SK-N-SH treated with all-trans-retinoic acid at 6 μM for 48 hours (cell line): ENCODE measurements at regions not wholly inside any gene's neighbourhood (a gene's known extent, or its start where the extent isn't known, plus 50 kb on each side); places are given as distances from the start of the nearest gene placed in this dataset.

Experiments
- BACH2 ChIP-seq: fragments of 250-450 bp; sonication (Bioruptor Pico); IDR thresholded peaks from 2 replicates; pipeline ENCODE4 v1.9.0; 2021; ENCODE audit warnings: mild to moderate bottlenecking, borderline replicate concordance
- PPARA ChIP-seq: fragments of 250-450 bp; sonication (Bioruptor Pico); IDR thresholded peaks from 2 replicates; pipeline ENCODE4 v1.5.0; 2020; ENCODE audit warnings: mild to moderate bottlenecking, borderline replicate concordance
- RARB ChIP-seq: fragments of 250-450 bp; sonication (Bioruptor Pico); IDR thresholded peaks from 2 replicates; pipeline ENCODE4 v1.8.0; 2021; ENCODE audit warnings: mild to moderate bottlenecking, moderate library complexity
- TCF4 ChIP-seq: fragments of 250-450 bp; sonication (Bioruptor Pico); IDR thresholded peaks from 2 replicates; pipeline ENCODE4 v1.8.0; 2021; ENCODE audit warnings: mild to moderate bottlenecking, moderate library complexity, borderline replicate concordance
- ZC3H10 ChIP-seq: fragments of 250-450 bp; sonication (Bioruptor Pico); IDR thresholded peaks from 2 replicates; pipeline ENCODE4 v1.5.1; 2021; ENCODE audit warnings: mild to moderate bottlenecking, moderate library complexity
- ZFP3 ChIP-seq: fragments of 250-450 bp; sonication (Bioruptor Pico); IDR thresholded peaks from 2 replicates; pipeline ENCODE4 v1.5.0; 2020; ENCODE audit warnings: mild to moderate bottlenecking, moderate library complexity
- ZFP30 ChIP-seq: fragments of 450-650 bp; formaldehyde crosslinking; IDR thresholded peaks from 2 replicates; pipeline ENCODE4 v1.5.0; 2022; ENCODE audit warnings: mild to moderate bottlenecking, moderate library complexity
- ZNF565 ChIP-seq: fragments of 450-650 bp; formaldehyde crosslinking; conservative IDR thresholded peaks from 2 replicates; pipeline ENCODE4 v1.5.0; 2020; ENCODE audit warnings: low read depth, mild to moderate bottlenecking, moderate library complexity
- ZNF8 ChIP-seq: fragments of 450-650 bp; formaldehyde crosslinking; IDR thresholded peaks from 2 replicates; pipeline ENCODE4 v1.5.0; 2020; ENCODE audit warnings: mild to moderate bottlenecking, moderate library complexity
- TF ChIP-seq, protein P1 (sequence below): fragments of 250-450 bp; sonication (Bioruptor Pico); IDR thresholded peaks from 2 replicates; pipeline ENCODE4 v1.8.0; 2020; ENCODE audit warnings: mild to moderate bottlenecking, moderate library complexity, borderline replicate concordance
- TF ChIP-seq, protein P2 (sequence below): fragments of 250-450 bp; sonication (Bioruptor Pico); IDR thresholded peaks from 2 replicates; pipeline ENCODE4 v1.8.0; 2021; ENCODE audit warnings: low read depth, mild to moderate bottlenecking, moderate library complexity, borderline replicate concordance

DNA sequence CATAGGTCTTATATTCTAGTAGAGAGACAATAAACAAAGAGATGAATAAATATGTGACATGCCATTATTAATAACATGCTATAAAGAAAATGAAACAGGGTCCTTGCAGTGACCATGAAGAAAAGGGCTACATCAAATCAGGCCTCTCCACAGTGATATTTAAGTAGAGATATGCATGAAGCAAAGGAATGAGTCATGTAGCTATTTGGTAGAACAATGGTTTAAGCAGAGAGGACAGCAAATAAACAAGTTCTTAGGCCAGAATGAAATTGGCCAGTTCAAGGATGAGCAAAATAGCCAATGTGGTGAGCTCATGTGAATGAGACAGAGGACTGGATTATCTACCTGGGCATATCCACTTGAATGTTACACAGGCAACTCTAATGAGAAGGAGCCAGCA is 172.2 kb upstream of the FERD3L start:
- TF ChIP-seq PPARA (CRISPR knock-in tag) (no peak), TCF4 (no peak), ZFP30 (no peak), ZNF8 (CRISPR knock-in tag) (no peak), ZC3H10 (CRISPR knock-in tag) (no peak), BACH2 (CRISPR knock-in tag) (no peak), ZFP3 (CRISPR knock-in tag) (no peak), ZNF565 (CRISPR knock-in tag) (no peak), RARB (CRISPR knock-in tag) (no peak)
- TF ChIP-seq, protein P1, sequence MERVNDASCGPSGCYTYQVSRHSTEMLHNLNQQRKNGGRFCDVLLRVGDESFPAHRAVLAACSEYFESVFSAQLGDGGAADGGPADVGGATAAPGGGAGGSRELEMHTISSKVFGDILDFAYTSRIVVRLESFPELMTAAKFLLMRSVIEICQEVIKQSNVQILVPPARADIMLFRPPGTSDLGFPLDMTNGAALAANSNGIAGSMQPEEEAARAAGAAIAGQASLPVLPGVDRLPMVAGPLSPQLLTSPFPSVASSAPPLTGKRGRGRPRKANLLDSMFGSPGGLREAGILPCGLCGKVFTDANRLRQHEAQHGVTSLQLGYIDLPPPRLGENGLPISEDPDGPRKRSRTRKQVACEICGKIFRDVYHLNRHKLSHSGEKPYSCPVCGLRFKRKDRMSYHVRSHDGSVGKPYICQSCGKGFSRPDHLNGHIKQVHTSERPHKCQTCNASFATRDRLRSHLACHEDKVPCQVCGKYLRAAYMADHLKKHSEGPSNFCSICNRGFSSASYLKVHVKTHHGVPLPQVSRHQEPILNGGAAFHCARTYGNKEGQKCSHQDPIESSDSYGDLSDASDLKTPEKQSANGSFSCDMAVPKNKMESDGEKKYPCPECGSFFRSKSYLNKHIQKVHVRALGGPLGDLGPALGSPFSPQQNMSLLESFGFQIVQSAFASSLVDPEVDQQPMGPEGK, result no peak
- TF ChIP-seq, protein P2, sequence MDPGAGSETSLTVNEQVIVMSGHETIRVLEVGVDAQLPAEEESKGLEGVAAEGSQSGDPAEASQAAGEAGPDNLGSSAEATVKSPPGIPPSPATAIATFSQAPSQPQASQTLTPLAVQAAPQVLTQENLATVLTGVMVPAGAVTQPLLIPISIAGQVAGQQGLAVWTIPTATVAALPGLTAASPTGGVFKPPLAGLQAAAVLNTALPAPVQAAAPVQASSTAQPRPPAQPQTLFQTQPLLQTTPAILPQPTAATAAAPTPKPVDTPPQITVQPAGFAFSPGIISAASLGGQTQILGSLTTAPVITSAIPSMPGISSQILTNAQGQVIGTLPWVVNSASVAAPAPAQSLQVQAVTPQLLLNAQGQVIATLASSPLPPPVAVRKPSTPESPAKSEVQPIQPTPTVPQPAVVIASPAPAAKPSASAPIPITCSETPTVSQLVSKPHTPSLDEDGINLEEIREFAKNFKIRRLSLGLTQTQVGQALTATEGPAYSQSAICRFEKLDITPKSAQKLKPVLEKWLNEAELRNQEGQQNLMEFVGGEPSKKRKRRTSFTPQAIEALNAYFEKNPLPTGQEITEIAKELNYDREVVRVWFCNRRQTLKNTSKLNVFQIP (CRISPR knock-in tag), result no peak
